ENCODE measurements at regions not wholly inside any gene's neighbourhood (a gene's known extent, or its start where the extent isn't known, plus 50 kb on each side); places are given as distances from the start of the nearest gene placed in this dataset.

DNA sequence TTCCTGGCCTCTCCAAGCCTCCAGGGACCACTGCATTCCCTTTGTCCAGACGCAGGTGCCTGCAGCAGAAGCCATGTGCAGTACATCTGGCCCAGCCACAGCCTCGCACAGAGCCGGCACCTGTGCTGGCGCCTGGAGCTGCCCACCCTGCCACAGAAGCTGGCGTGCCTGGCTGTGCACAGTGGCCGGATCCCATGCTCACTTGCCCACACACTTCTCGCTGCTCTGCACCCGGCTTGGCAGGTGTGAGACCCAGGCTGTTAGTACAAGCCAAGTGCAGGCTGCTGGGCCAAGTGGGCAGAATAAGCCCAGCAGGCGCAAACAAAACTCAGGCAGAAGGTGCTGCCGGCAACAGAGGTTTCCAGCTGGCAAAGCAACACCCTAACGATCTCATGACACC is 124.5 kb upstream of the CCDC150 start (continued):
- TF ChIP-seq, protein P1, sequence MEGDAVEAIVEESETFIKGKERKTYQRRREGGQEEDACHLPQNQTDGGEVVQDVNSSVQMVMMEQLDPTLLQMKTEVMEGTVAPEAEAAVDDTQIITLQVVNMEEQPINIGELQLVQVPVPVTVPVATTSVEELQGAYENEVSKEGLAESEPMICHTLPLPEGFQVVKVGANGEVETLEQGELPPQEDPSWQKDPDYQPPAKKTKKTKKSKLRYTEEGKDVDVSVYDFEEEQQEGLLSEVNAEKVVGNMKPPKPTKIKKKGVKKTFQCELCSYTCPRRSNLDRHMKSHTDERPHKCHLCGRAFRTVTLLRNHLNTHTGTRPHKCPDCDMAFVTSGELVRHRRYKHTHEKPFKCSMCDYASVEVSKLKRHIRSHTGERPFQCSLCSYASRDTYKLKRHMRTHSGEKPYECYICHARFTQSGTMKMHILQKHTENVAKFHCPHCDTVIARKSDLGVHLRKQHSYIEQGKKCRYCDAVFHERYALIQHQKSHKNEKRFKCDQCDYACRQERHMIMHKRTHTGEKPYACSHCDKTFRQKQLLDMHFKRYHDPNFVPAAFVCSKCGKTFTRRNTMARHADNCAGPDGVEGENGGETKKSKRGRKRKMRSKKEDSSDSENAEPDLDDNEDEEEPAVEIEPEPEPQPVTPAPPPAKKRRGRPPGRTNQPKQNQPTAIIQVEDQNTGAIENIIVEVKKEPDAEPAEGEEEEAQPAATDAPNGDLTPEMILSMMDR (conservative IDR thresholded peaks at IDR 0.05; ENCODE audit: low read depth in 2 of 2), result no peak
- TF ChIP-seq CREB1 (CRISPR knock-in tag; IDR thresholded peaks at IDR 0.05; ENCODE audit: low read depth) (no peak), NANOG (IDR thresholded peaks at IDR 0.05; ENCODE audit: borderline replicate concordance) (no peak)
- TF ChIP-seq, protein P2, sequence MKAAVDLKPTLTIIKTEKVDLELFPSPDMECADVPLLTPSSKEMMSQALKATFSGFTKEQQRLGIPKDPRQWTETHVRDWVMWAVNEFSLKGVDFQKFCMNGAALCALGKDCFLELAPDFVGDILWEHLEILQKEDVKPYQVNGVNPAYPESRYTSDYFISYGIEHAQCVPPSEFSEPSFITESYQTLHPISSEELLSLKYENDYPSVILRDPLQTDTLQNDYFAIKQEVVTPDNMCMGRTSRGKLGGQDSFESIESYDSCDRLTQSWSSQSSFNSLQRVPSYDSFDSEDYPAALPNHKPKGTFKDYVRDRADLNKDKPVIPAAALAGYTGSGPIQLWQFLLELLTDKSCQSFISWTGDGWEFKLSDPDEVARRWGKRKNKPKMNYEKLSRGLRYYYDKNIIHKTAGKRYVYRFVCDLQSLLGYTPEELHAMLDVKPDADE (IDR thresholded peaks at IDR 0.05), result no peak

DNA sequence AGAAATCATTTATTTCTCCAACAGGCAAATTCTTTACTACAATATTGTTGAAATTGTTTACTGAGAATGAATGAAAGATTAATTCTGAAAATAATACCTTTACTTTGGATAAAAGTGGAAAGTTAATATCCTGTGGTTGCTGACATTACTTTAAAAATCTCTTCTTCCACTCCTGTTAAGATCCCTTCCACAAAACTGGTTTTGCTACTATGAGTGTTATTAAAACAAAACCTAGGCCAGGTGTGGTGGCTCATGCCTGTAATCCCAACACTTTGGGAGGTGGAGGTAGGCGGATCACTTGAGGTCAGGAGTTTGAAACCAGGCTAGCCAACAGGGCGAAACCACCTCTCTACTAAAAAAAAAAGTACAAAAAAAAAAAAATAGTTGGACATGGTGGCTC is 123.9 kb upstream of the CCDC150 start:
- no peaks in the 10 kb centered on the region for H3F3A ChIP-seq (replicated peaks; ENCODE audit: low read depth)
- no peaks in the 10 kb centered on the region for H3K79me2 ChIP-seq (replicated peaks; ENCODE audit: insufficient read depth)
- H3K4me3 ChIP-seq, result no peak overlapping the region
- DNase-seq (ENCODE audit: low spot score) (no peak), ATAC-seq (no peak)
- H3K36me3 Mint-ChIP-seq (ENCODE audit: low read depth), result no peaks in the 10 kb centered on the region
- no peak overlapping the region for H3K4me3 Mint-ChIP-seq
- H3K4me2 ChIP-seq, result no peak overlapping the region
- H3K36me3 ChIP-seq (ENCODE audit: insufficient read depth), result no peaks in the 10 kb centered on the region
- H3K9me2 ChIP-seq (ENCODE audit: insufficient read depth), result no peaks in the 10 kb centered on the region
- no peak overlapping the region for H2AFZ ChIP-seq
- H3K4me1 Mint-ChIP-seq, result peaks cover 6% of the 10 kb centered on the region
- H4K20me1 ChIP-seq (replicated peaks; ENCODE audit: insufficient read depth), result no peaks in the 10 kb centered on the region; the same call in 1 of the 2 replicates
- H3K27me3 ChIP-seq (ENCODE audit: insufficient read depth), result no peaks in the 10 kb centered on the region
- TF ChIP-seq NANOG (IDR thresholded peaks at IDR 0.05; ENCODE audit: borderline replicate concordance) (no peak), ZNF331 (CRISPR knock-in tag; IDR thresholded peaks at IDR 0.05; ENCODE audit: low read depth) (no peak)
- TF ChIP-seq, protein P3, sequence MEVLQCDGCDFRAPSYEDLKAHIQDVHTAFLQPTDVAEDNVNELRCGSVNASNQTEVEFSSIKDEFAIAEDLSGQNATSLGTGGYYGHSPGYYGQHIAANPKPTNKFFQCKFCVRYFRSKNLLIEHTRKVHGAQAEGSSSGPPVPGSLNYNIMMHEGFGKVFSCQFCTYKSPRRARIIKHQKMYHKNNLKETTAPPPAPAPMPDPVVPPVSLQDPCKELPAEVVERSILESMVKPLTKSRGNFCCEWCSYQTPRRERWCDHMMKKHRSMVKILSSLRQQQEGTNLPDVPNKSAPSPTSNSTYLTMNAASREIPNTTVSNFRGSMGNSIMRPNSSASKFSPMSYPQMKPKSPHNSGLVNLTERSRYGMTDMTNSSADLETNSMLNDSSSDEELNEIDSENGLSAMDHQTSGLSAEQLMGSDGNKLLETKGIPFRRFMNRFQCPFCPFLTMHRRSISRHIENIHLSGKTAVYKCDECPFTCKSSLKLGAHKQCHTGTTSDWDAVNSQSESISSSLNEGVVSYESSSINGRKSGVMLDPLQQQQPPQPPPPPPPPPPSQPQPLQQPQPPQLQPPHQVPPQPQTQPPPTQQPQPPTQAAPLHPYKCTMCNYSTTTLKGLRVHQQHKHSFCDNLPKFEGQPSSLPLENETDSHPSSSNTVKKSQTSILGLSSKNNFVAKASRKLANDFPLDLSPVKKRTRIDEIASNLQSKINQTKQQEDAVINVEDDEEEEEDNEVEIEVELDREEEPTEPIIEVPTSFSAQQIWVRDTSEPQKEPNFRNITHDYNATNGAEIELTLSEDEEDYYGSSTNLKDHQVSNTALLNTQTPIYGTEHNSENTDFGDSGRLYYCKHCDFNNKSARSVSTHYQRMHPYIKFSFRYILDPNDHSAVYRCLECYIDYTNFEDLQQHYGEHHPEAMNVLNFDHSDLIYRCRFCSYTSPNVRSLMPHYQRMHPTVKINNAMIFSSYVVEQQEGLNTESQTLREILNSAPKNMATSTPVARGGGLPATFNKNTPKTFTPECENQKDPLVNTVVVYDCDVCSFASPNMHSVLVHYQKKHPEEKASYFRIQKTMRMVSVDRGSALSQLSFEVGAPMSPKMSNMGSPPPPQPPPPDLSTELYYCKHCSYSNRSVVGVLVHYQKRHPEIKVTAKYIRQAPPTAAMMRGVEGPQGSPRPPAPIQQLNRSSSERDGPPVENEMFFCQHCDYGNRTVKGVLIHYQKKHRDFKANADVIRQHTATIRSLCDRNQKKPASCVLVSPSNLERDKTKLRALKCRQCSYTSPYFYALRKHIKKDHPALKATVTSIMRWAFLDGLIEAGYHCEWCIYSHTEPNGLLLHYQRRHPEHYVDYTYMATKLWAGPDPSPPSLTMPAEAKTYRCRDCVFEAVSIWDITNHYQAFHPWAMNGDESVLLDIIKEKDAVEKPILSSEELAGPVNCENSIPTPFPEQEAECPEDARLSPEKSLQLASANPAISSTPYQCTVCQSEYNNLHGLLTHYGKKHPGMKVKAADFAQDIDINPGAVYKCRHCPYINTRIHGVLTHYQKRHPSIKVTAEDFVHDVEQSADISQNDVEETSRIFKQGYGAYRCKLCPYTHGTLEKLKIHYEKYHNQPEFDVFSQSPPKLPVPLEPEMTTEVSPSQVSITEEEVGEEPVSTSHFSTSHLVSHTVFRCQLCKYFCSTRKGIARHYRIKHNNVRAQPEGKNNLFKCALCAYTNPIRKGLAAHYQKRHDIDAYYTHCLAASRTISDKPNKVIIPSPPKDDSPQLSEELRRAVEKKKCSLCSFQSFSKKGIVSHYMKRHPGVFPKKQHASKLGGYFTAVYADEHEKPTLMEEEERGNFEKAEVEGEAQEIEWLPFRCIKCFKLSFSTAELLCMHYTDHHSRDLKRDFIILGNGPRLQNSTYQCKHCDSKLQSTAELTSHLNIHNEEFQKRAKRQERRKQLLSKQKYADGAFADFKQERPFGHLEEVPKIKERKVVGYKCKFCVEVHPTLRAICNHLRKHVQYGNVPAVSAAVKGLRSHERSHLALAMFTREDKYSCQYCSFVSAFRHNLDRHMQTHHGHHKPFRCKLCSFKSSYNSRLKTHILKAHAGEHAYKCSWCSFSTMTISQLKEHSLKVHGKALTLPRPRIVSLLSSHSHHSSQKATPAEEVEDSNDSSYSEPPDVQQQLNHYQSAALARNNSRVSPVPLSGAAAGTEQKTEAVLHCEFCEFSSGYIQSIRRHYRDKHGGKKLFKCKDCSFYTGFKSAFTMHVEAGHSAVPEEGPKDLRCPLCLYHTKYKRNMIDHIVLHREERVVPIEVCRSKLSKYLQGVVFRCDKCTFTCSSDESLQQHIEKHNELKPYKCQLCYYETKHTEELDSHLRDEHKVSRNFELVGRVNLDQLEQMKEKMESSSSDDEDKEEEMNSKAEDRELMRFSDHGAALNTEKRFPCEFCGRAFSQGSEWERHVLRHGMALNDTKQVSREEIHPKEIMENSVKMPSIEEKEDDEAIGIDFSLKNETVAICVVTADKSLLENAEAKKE (CRISPR knock-in tag; IDR thresholded peaks at IDR 0.05), result no peak
- no peaks in the 10 kb centered on the region for H3K9me3 Mint-ChIP-seq
- no peaks in the 10 kb centered on the region for H3K4me1 ChIP-seq (ENCODE audit: insufficient read depth)
- H3K27ac Mint-ChIP-seq, result no peak overlapping the region
- H3K27ac ChIP-seq (ENCODE audit: low read depth), result no peak overlapping the region
- no peaks in the 10 kb centered on the region for H3K27me3 Mint-ChIP-seq (ENCODE audit: insufficient read depth, low read depth, poor library complexity)

Measured in GM23338 (cell line).